A673 (cell line): ENCODE measurements at regions not wholly inside any gene's neighbourhood (a gene's known extent, or its start where the extent isn't known, plus 50 kb on each side); places are given as distances from the start of the nearest gene placed in this dataset.

Experiments
- BruUV-seq: library from RNA; stranded (reverse); fragments of 400-500 nt; replicated peaks from 2 replicates; lab custom pipeline; 2021; lab: Mats Ljungman, UMichigan
- CTCF ChIA-PET: fragments of 300-600 bp; sonication (Branson Sonifier 250); formaldehyde crosslinking; loops from one replicate; lab custom pipeline; 2022; ENCODE audit warnings: antibody characterized with exemption; lab: Charles Lee
- POLR2A ChIA-PET: fragments of 300-600 bp; sonication (Branson Sonifier 250); formaldehyde crosslinking; loops from one replicate; lab custom pipeline; 2022; ENCODE audit warnings: antibody characterized with exemption; ENCODE audit not compliant: low non-redundant PET; lab: Charles Lee
- DNase-seq: peaks from one replicate; pipeline ENCODE4 v3.0.0-alpha.2; 2015; ENCODE audit warnings: low spot score
- H3K27ac ChIP-seq: fragments of 200-600 bp; sonication (generic); 2 replicates; pipeline ENCODE4 v1.5.1; 2016; ENCODE audit warnings: mixed run types, low read depth, mild to moderate bottlenecking, mixed read lengths, antibody characterized with exemption, low read length; ENCODE audit not compliant: poor library complexity, severe bottlenecking
- H3K27me3 ChIP-seq: fragments of 200-600 bp; sonication (generic); replicated peaks from 2 replicates; pipeline ENCODE4 v1.6.1; 2017; ENCODE audit warnings: mixed run types, low read depth, mild to moderate bottlenecking, mixed read lengths, antibody characterized with exemption, low read length; ENCODE audit not compliant: insufficient read depth, poor library complexity
- H3K36me3 ChIP-seq: fragments of 200-600 bp; sonication (generic); 2 replicates; pipeline ENCODE4 v1.6.1; 2016; ENCODE audit warnings: mixed run types, mild to moderate bottlenecking, mixed read lengths, antibody characterized with exemption, low read length; ENCODE audit not compliant: insufficient read depth, poor library complexity, severe bottlenecking
- H3K4me1 ChIP-seq: fragments of 200-600 bp; sonication (generic); 2 replicates; pipeline ENCODE4 v1.6.1; 2017; ENCODE audit warnings: mixed run types, mild to moderate bottlenecking, mixed read lengths, antibody characterized with exemption, low read length; ENCODE audit not compliant: insufficient read depth, poor library complexity, severe bottlenecking
- H3K4me3 ChIP-seq: fragments of 200-600 bp; sonication (generic); 2 replicates; pipeline ENCODE4 v1.5.1; 2016; ENCODE audit warnings: low read depth, mixed run types, mild to moderate bottlenecking, mixed read lengths, low read length; ENCODE audit not compliant: poor library complexity, severe bottlenecking
- H3K9me3 ChIP-seq: fragments of 200-600 bp; sonication (generic); 2 replicates; pipeline ENCODE4 v1.6.1; 2016; ENCODE audit warnings: mixed run types, low read depth, mild to moderate bottlenecking, mixed read lengths, antibody characterized with exemption, low read length; ENCODE audit not compliant: poor library complexity, severe bottlenecking
- EZH2 ChIP-seq: fragments of 200-600 bp; sonication (generic); IDR thresholded peaks from 2 replicates; pipeline ENCODE4 v1.6.1; 2017; ENCODE audit warnings: borderline replicate concordance, low read depth, mild to moderate bottlenecking, mixed read lengths, antibody characterized with exemption, low read length; ENCODE audit not compliant: poor library complexity, severe bottlenecking
- intact Hi-C: fragments of 100-400 bp; cut with micrococcal nuclease; formaldehyde crosslinking; loops from one replicate; pipeline ENCODE4 v1.10.0; 2022; ENCODE audit not compliant: unreplicated experiment
- TF ChIP-seq, protein P1 (sequence below): fragments of 300-800, 200-600 bp; sonication (generic); conservative IDR thresholded peaks from 2 replicates; pipeline ENCODE4 v1.5.1; 2017; ENCODE audit warnings: low read depth, mild to moderate bottlenecking, antibody characterized with exemption, low read length, moderate library complexity, mixed read lengths

DNA sequence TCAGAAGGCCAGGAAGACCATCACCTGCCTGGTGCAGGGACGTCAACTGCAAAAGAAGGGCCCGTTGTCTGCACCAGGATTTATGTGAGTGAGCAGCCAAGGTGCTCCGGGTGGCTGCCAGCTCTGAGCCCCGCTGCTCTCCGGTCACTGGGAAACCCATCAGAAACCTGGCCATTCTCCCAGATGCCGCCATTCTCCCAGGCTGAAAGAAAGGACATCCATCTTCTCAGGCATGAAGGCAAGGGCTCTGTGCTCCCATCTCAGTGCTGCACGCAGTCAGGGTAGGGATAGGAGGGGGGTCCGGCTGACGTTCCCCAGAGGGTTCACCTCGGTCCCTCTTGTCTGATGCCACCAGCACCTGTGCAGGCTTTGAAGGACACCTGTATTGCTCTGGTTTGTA lies 158.4 kb downstream of the ERCC6L2 start:
- no peak overlapping the region for H3K4me3 ChIP-seq
- no peaks in the 10 kb centered on the region for H3K36me3 ChIP-seq
- DNase-seq = no peak
- intact Hi-C loops = no loop called here
- H3K9me3 ChIP-seq = peaks cover 4% of the 10 kb centered on the region
- TF ChIP-seq, protein P1, sequence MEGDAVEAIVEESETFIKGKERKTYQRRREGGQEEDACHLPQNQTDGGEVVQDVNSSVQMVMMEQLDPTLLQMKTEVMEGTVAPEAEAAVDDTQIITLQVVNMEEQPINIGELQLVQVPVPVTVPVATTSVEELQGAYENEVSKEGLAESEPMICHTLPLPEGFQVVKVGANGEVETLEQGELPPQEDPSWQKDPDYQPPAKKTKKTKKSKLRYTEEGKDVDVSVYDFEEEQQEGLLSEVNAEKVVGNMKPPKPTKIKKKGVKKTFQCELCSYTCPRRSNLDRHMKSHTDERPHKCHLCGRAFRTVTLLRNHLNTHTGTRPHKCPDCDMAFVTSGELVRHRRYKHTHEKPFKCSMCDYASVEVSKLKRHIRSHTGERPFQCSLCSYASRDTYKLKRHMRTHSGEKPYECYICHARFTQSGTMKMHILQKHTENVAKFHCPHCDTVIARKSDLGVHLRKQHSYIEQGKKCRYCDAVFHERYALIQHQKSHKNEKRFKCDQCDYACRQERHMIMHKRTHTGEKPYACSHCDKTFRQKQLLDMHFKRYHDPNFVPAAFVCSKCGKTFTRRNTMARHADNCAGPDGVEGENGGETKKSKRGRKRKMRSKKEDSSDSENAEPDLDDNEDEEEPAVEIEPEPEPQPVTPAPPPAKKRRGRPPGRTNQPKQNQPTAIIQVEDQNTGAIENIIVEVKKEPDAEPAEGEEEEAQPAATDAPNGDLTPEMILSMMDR = no peak
- no peak for TF ChIP-seq EZH2
- H3K27me3 ChIP-seq = no peaks in the 10 kb centered on the region
- no peak overlapping the region for H3K27ac ChIP-seq
- no peaks in the 10 kb centered on the region for H3K4me1 ChIP-seq
- ChIA-PET CTCF (no interaction called here), POLR2A (no interaction called here)
- BruUV-seq = no TSS peak

DNA sequence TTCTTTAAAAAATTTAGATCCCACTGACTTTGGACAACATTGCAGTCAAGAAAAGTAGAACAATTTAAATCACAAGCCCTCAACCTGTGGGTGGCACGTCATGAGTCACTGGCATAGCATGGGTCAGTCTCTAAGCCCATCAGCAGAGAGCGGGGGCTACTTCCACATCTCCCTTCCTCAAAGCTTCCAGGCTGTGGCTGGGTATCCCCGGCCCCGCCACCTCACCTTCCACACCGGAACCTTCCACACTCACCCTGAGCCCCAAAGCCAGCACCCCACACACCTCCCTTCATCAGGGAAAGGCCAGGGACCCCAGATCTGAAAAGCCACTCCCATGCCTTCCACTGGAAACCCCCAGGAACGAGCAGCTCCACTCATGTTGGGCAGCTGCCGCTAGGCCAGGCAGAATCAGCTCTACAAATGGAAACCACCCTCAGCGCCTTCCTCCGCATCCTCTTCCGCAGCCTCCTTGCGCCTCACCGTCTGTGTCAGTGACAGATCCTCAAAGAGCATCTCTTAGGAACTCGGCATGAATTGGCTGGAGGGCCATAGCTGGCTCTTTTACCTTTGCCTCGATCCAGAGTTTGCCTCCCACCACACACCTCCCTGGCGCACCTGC lies 156.5 kb downstream of the ERCC6L2 start:
- intact Hi-C loops = no loop called here
- no TSS peak for BruUV-seq
- POLR2A ChIA-PET = no interaction called here
- CTCF ChIA-PET = no interaction called here
- no peaks in the 10 kb centered on the region for H3K4me1 ChIP-seq
- H3K9me3 ChIP-seq = peaks cover 4% of the 10 kb centered on the region
- no peak overlapping the region for H3K4me3 ChIP-seq
- no peaks in the 10 kb centered on the region for H3K27me3 ChIP-seq
- DNase-seq = no peak
- no peaks in the 10 kb centered on the region for H3K36me3 ChIP-seq
- H3K27ac ChIP-seq = no peak overlapping the region
- no peak for TF ChIP-seq EZH2
- TF ChIP-seq, protein P1 = no peak

DNA sequence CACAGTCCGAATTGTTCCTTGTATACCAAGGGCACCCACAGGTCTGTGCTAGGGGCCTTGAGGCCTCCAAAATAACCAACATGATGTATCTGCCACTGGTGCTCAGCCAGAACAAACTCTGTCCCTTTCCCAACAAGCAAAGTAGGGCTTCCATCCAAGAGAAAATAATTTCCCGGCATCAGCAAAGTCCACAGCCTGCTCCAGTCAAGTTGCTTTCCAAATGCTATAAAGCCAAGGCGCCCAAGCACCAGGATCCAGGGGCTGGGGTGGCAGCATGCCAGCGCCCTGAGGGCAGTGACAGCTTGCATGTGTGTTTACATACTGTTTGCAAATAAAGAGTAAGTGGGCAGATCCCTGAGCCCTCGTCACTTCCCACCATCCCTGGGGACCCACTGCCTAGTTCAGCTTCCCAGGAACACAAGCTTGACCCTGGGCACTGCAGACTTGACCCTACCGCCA lies 155.9 kb downstream of the ERCC6L2 start:
- DNase-seq = peak; percentile 39
- CTCF ChIA-PET = no interaction called here
- no TSS peak for BruUV-seq
- no peaks in the 10 kb centered on the region for H3K4me1 ChIP-seq
- TF ChIP-seq, protein P1 = no peak
- TF ChIP-seq EZH2 = no peak
- H3K9me3 ChIP-seq = peaks cover 4% of the 10 kb centered on the region
- no peak overlapping the region for H3K27ac ChIP-seq
- H3K27me3 ChIP-seq = no peaks in the 10 kb centered on the region
- intact Hi-C loops = no loop called here
- no peak overlapping the region for H3K4me3 ChIP-seq
- POLR2A ChIA-PET = no interaction called here
- no peaks in the 10 kb centered on the region for H3K36me3 ChIP-seq
